ENCODE measurements at regions not wholly inside any gene's neighbourhood (a gene's known extent, or its start where the extent isn't known, plus 50 kb on each side); places are given as distances from the start of the nearest gene placed in this dataset.

DNA sequence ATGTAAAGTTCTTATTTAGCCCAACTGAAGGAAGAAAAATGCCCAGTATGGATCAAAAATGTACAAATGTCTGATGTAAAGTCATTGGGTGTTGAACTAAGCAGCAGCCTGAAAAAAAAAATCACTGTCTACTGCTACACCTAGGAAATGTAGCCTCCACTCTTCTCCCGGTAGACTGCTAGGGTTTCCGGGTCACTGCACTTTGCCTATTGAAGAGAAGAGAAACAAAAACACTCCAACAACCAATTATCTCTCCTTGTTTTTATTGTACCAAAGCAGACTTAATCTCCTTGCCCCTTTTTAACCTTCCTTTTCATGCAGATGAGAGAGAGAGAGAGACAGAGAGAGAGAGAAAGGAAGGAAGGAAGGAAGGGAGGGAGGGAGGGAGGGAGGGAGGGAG is 140.2 kb upstream of the SETMAR start:
- TF ChIP-seq RXRA (IDR thresholded peaks at IDR 0.05) (no peak), CTCF (IDR thresholded peaks at IDR 0.05; ENCODE audit: low read depth, low read length, missing input control) (no peak), YY1 (IDR thresholded peaks at IDR 0.05) (no peak), GABPA (IDR thresholded peaks at IDR 0.05 in 1 of 2, conservative IDR thresholded peaks at IDR 0.05 in 1 of 2) (no peak), HNF4A (conservative IDR thresholded peaks at IDR 0.05) (no peak)
